GM19372 (cell line): ENCODE measurements at regions not wholly inside any gene's neighbourhood (a gene's known extent, or its start where the extent isn't known, plus 50 kb on each side); places are given as distances from the start of the nearest gene placed in this dataset.
"Not testable (repeated sequence)": the region's sequence is repeated elsewhere in the genome, so short reads cannot be mapped to it uniquely, and the experiment has no call there.

ENCODE experiments used
- ATAC-seq: cut with Tn5 transposase; IDR thresholded peaks from one replicate; pipeline ENCODE4 v1.9.1; 2021; ENCODE audit warnings: mild to moderate bottlenecking, low read depth, moderate library complexity; ENCODE audit not compliant: unreplicated experiment

DNA sequence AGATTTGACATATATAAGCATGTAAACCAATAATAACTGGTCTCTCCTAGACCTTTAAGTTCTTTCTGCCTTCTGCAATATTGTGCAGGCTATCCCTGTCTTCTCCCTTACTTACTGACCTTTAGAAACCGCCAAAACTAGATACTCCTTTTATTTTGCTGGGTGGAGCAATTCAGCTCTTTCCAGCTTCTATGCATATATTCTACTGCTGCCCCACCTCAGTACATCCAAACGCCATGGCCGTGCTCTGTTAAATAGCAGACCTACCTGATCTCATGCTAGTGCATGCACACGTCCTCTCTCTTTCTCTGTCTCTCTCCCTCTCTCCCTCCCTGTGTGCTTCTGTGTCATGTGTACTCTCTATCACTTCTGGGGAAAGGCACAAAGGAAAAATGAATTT is 76.7 kb upstream of the CAPRIN1 start:
- no peak for ATAC-seq

DNA sequence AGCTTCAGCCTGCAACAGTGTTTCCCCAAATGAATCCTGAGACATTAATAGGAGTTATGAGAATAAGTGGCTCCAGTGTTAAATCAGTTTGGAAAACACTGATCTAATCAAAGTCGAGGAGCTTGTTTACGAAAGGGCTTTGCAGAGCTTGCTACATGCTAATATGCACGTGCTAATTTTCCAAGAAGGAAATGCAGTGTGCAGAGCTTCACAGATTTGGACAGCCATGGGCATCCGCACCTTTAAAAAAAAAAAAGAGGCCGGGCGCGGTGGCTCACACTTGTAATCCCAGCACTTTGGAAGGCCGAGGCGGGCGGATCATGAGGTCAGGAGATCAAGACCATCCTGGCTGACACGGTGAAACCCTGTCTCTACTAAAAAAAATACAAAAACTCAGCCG is 79.7 kb upstream of the LMO2 start:
- ATAC-seq: not testable (repeated sequence)

DNA sequence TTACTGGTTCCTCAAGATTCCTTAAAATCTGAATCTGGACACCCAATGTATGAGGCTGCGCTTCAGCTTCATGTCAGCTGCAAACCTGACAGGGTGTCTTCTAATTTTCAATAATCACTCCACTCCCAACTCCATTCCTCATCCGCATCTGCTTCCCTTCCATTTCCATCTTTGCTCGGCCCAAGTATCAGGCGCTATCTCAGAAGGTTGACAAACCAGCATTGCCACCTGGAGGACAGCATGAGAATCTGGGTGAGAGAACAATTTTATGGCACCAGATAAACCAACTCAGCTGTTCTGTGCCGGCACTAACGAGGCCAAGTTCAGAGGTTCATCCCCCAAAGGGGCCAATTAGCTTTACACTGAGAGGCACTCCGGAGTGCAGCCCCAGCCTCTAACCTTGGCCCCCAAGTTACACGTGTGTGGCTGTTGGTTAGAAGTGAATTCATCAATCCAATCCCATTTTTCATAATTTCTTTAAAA is 79.1 kb upstream of the LMO2 start:
- ATAC-seq: no peak

- ATAC-seq: no peak
Observed at GRCh38 chr11:33967451-33967850, 75.6 kb upstream of the LMO2 start.

- ATAC-seq: no peak
Observed at GRCh38 chr11:33965032-33965431, 73.2 kb upstream of the LMO2 start.

DNA sequence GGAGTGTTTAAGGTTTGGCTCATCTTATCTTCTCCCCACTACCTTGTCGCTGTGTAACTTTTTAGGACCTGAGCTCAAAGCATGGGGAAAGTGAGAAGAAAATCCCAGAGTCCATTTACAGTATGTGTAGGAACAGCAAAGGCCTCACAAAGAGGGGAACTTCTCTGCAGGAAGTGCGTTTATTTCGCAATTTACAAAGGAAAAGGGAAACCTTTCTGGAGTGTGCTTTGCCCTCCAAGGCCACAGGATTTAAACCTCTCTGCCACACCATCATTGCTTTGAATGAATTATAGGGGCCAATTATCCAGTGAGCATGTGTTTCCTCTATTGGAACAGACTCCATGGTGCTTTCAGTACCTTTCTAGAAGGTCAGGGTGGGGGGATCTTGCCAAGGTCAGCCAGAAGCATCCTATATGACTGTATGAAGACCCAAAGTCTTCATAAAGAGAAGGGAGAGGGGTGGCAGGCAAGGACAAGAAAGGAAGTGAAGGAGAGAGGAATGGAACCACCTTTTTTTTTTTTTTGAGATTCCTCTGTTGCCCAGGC is 68.1 kb upstream of the LMO2 start:
- ATAC-seq: no peak

- ATAC-seq: no peak
Observed at GRCh38 chr11:33957304-33957917, 65.5 kb upstream of the LMO2 start.

DNA sequence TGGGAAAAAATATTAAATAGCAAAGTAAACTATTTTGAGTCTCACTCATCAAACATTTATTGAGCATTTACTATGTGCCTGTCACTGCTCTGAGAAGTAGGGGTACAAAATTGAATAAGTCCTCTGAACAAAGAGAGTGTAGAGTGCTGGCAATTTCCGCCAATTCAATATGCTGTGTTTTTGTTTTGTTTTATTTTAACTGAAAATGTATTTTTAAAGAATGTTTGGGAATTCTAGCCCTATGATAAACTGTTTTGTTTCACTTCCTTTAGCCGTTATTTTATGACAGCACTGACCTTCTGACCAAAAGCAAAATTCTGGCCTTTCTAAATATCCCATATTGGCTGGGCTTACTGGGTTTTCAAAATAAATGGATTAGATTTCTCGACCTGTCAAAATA is 64.7 kb upstream of the LMO2 start:
- no peak for ATAC-seq

DNA sequence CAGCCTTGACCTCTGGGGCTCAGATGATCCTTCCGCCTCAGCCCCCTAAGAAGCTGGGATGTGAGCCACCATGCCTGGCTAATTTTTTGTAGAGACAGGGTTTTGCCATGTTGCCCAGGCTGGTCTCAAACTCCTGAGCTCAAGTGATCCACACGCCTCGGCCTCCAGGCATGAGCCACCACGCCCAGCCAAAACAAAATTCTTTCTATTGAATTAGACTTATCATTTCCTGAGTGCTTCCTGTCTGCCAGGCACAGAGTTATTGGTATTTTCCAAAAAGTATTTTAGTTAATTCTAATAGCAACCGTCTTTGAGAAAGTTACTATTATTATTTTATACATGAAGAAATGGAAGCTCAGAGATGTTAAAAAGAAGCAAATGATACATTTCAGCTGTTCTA is 61.4 kb upstream of the LMO2 start:
- no peak for ATAC-seq

- no peak for ATAC-seq
Observed at GRCh38 chr11:33952805-33953204, 60.9 kb upstream of the LMO2 start.

DNA sequence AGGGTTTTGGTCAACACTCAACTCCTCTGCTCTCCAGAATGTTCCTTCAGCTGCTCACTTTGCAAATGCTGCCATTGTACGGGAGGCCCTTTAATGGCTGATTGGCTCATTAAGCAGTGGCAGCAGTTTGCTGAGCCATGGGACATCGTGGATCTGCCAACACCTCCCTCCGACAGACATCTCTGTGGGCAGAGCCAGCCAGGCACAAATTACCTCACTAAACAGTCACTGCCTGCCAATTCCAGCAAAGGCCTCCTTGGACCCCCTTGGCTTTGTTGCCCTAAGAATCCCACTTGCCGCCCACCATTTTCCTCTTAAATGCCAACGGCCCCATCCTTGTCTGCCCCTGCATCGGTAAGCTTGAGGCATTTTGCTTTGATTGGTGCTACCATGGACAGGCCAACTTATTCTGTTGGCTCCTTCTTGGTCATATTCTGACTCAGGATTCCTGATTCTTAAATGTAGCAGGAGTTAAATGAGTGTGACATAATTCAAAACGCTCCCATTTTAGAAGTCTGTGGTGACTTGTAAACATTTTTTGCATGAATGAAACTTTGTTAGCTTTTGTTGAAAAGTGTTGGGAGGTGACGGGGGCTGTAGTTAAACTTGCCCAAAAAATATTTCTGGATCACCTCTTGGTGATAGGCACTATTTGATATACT is 57.5 kb upstream of the LMO2 start:
- ATAC-seq: no peak

DNA sequence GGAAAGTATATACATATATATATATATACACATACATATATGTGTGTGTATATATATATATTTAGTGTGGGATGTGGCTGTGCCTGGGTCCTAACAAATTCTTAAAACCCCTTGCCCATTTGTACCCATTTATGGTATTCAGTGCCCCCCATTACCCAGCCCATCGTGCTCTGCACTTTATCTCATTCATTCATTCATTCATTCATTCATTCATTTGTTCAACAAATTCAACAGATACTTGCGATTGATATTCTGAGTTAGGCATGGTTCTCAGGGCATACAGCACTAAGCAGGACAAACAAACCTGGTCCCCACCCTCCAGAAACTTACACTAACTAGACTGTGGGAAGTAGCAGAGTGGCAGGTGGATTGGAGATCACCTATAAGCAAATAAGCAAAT is 56.6 kb upstream of the LMO2 start:
- ATAC-seq: no peak

- not testable (repeated sequence) for ATAC-seq
Observed at GRCh38 chr11:33947918-33948317, 56.0 kb upstream of the LMO2 start.

GRCh38 chr11:33946930-33947329 is 55.1 kb upstream of the LMO2 start:
- ATAC-seq: no peak

DNA sequence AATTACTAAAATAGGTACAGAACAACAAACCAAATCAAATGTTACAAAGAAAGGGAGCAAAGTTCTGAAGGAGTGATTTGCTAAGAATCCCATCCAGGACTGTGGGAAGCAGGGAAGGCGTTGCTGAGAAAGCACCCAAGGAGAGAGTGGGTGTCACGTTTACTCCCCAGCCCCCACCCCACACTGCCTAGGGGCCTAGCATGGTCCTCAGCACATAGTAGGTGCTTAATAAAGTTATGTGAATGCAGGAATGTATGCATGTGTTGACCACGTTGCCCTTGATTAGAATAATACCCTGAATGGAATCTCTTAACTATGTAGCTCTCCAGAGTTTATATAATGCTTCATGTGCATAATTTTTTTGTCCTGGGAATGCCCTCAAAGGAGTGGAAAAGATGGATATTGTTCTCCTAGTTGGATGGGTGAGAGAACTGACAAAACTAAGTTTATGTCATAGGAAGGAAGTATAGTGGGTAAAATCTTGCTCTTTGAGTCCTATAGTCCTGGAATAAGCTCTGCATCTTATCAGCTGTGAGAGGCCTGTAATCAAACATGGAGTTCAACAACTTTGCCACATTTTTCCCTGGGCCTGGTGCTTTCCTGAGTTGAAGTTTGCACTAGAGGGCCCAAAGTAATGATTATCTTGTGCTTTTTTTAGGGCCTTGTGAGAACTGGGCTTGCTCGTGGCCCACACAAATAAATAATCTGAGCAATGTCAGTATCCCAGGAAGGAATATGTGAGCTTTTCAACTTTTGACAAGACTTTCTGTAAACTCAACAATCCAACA is 53.8 kb upstream of the LMO2 start:
- ATAC-seq: no peak

DNA sequence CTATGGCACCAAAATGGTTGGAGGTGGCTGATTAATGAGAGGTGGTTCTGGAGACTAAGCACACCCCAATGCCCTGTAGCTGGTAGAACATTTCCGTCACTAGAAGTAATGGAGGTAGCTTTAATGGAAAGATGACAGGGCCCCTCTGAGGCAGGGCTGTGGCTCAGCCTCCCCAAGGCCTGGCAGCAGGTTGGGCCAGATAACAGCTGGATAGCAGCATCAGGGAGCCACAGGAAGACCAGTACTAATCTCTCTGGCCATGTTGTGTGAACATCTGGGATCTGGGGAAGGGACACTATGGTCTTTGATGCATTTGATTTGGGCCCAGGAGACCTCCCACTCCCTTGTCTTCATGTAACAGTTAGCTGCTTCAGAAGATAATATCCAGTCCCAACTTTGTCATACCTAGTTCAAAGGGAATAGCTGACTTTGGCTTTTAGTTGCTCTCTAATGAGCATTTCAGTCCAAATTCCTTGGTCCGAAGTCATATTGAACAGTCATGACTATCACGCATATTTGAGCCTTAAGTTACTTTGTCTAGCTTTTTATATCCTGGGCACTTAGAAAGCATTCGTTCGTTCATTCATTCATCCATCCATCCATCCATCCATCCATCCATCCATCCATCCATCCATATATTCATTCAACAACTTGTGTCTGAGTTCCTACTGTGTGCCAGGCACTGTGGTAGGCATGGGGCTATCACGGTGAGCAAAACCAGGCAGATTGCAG is 53.0 kb upstream of the LMO2 start:
- no peak for ATAC-seq

GRCh38 chr11:33944345-33944692 is 52.4 kb upstream of the LMO2 start:
- no peak for ATAC-seq

DNA sequence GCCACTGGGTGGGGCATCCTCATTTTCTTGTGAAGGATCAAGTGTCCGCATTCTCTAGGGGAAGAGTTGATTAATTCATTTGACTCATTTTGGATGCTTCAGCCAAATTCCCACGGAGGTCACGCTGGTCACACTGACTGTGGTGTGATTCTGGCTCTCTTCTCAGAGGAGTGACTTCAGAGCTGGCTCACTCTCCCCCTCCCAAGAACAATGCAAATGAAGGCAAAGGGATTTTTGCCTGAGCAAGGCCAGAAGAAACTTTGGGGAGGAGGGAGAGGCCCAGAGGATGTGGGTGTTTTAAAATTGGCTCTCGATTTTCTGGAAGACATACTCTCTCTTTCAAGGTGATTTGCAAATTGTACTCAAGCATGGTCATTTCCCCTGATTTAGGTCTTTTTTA is 51.1 kb upstream of the LMO2 start:
- no peak for ATAC-seq

DNA sequence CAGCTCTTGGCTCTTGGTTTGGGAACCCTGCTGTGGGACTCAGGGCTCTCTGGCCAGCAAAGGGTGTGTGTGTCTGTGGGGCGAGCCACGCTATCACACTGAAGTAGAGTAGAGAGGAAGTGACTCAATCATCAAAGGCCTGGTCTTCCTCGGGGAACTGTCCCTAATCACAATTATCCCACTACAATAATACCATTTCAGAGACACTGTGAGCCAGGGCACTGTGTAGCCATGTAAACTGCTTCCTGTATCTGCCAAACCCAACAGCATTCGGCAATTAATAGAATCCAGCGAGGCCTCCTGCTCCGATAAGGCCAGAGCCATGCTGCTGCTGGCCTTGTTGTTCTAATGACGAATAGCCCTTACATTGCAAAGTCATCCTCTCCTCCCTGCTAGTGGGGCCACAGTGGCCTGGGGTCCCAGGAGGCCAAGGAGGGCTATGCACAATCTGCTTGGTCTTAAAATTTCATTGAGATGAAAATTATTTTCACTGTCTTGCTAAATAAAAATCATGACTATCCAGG is 49.8 kb upstream of the LMO2 start:
- ATAC-seq: no peak
